GM23248 (cell line): ENCODE measurements at regions not wholly inside any gene's neighbourhood (a gene's known extent, or its start where the extent isn't known, plus 50 kb on each side); places are given as distances from the start of the nearest gene placed in this dataset.

ENCODE experiments used
- DNase-seq: peaks from one replicate; pipeline ENCODE4 v3.0.0-alpha.2; 2015
- H2AFZ ChIP-seq: fragments of 200-600 bp; sonication (generic); 2 replicates; pipeline ENCODE4 v1.6.1; 2016; ENCODE audit warnings: antibody characterized with exemption
- H3F3A ChIP-seq: fragments of 200-600 bp; sonication (generic); 2 replicates; pipeline ENCODE4 v1.6.1; 2016; ENCODE audit warnings: mild to moderate bottlenecking, antibody characterized with exemption, mixed run types; ENCODE audit not compliant: insufficient read depth
- H3K27ac ChIP-seq: fragments of 200-600 bp; sonication (generic); 2 replicates; pipeline ENCODE4 v1.5.1; 2016; ENCODE audit warnings: mild to moderate bottlenecking
- H3K27me3 ChIP-seq: fragments of 200-600 bp; sonication (generic); replicated peaks from 2 replicates; pipeline ENCODE4 v1.6.1; 2016; ENCODE audit warnings: mild to moderate bottlenecking; ENCODE audit not compliant: insufficient read depth
- H3K36me3 ChIP-seq: fragments of 200-600 bp; sonication (generic); 2 replicates; pipeline ENCODE4 v1.6.1; 2016; ENCODE audit warnings: low read depth, mild to moderate bottlenecking
- H3K4me1 ChIP-seq: fragments of 200-600 bp; sonication (generic); 2 replicates; pipeline ENCODE4 v1.6.1; 2016; ENCODE audit warnings: mild to moderate bottlenecking; ENCODE audit not compliant: insufficient read depth
- H3K4me2 ChIP-seq: fragments of 200-600 bp; sonication (generic); one replicate; pipeline ENCODE4 v1.6.1; 2016; ENCODE audit warnings: mild to moderate bottlenecking; ENCODE audit not compliant: unreplicated experiment
- H3K4me3 ChIP-seq: fragments of 200-600 bp; sonication (generic); 2 replicates; pipeline ENCODE4 v1.5.1; 2016; ENCODE audit warnings: mild to moderate bottlenecking
- H3K79me2 ChIP-seq: fragments of 200-600 bp; sonication (generic); 2 replicates; pipeline ENCODE4 v1.6.1; 2016; ENCODE audit warnings: mild to moderate bottlenecking; ENCODE audit not compliant: insufficient read depth
- H3K9ac ChIP-seq: fragments of 200-600 bp; sonication (generic); 2 replicates; pipeline ENCODE4 v1.6.1; 2016; ENCODE audit warnings: mild to moderate bottlenecking
- H3K9me2 ChIP-seq: fragments of 200-600 bp; sonication (generic); 2 replicates; pipeline ENCODE4 v1.6.1; 2016; ENCODE audit warnings: mixed run types, mild to moderate bottlenecking, moderate library complexity; ENCODE audit not compliant: insufficient read depth
- H3K9me3 ChIP-seq: fragments of 200-600 bp; sonication (generic); one replicate; pipeline ENCODE4 v1.6.1; 2017; ENCODE audit warnings: low read depth
- H4K20me1 ChIP-seq: fragments of 200-600 bp; sonication (generic); 2 replicates; pipeline ENCODE4 v1.6.0; 2016; ENCODE audit not compliant: insufficient read depth
- EZH2 ChIP-seq: fragments of 200-600 bp; sonication (generic); IDR thresholded peaks from 2 replicates; pipeline ENCODE4 v1.6.1; 2018; ENCODE audit warnings: antibody characterized with exemption, mild to moderate bottlenecking; ENCODE audit not compliant: insufficient read depth, poor library complexity, severe bottlenecking
- EZH2phosphoT487 ChIP-seq: fragments of 200-600 bp; sonication (generic); IDR thresholded peaks from 2 replicates; pipeline ENCODE4 v1.6.1; 2018; ENCODE audit warnings: antibody characterized with exemption, moderate library complexity, mild to moderate bottlenecking, low read depth; ENCODE audit not compliant: insufficient read depth
- WGBS, 2 experiments: methylation state at CpG; one replicate each; pipeline ENCODE4 v1.1.6; 2015 to 2017; ENCODE audit warnings: low lambda C conversion rate in 2 of 2, low coverage in 1 of 2; ENCODE audit errors: missing lambda C conversion rate in 2 of 2; 5-methylcytosine and 5-hydroxymethylcytosine counted together
- in situ Hi-C: fragments of 300-500 bp; cut with MboI; formaldehyde crosslinking; loops from 2 replicates; pipeline ENCODE4 v1.15.0; 2020

GRCh38 chr2:33672896-33673295, 73.8 kb upstream of the FAM98A start:
- Histone ChIP-seq H3K4me1 (no peaks in the 10 kb centered on the region), H3K9me3 (no peaks in the 10 kb centered on the region), H4K20me1 (no peaks in the 10 kb centered on the region), H3K9ac (no peak overlapping the region), H3K27me3 (no peaks in the 10 kb centered on the region; the same call in 1 of the 2 replicates), H3K27ac (no peak overlapping the region), H3K36me3 (no peaks in the 10 kb centered on the region), H3K9me2 (no peaks in the 10 kb centered on the region), H3K4me2 (no peak overlapping the region), H3K79me2 (no peaks in the 10 kb centered on the region), H2AFZ (no peak overlapping the region), H3F3A (no peaks in the 10 kb centered on the region), H3K4me3 (no peak overlapping the region)
- in situ Hi-C loops, result no loop called here
- TF ChIP-seq EZH2phosphoT487 (no peak), EZH2 (no peak)
- 38 to 43% methylated on average over 1 of the region's 1 CpG for WGBS, 2 experiments
- DNase-seq, result no peak

DNA sequence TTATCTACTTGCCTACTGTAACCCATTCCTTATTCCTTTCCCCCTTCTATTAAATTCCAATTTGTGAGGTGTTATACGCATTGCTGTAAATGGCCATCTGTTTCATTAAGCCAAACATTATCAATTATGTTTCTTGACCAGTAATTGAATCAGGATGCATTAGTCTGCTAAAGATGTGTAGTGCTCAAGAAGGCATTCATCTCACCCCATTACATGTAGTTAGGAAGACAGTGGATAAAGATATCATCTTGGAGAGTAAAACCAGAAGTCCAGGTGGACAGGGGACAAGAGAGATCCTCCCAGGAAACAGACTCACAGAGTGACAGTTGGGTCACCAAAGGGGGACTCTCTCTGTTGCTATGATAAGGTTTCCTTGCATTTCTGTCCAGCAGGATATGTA, 73.3 kb upstream of the FAM98A start:
- TF ChIP-seq EZH2 (no peak), EZH2phosphoT487 (no peak)
- no peak overlapping the region for H3K9ac ChIP-seq
- no peak overlapping the region for H3K4me3 ChIP-seq
- H3F3A ChIP-seq, result no peaks in the 10 kb centered on the region
- no peaks in the 10 kb centered on the region for H3K9me2 ChIP-seq
- H2AFZ ChIP-seq, result no peak overlapping the region
- no peak overlapping the region for H3K4me2 ChIP-seq
- in situ Hi-C loops, result no loop called here
- no peak overlapping the region for H3K27ac ChIP-seq
- no peaks in the 10 kb centered on the region for H4K20me1 ChIP-seq
- no peaks in the 10 kb centered on the region for H3K79me2 ChIP-seq
- 70 to 79% methylated on average over 1 of the region's 1 CpG for WGBS, 2 experiments
- H3K36me3 ChIP-seq, result no peaks in the 10 kb centered on the region
- no peak for DNase-seq
- no peaks in the 10 kb centered on the region for H3K9me3 ChIP-seq
- H3K4me1 ChIP-seq, result no peaks in the 10 kb centered on the region
- no peaks in the 10 kb centered on the region; the same call in 1 of the 2 replicates for H3K27me3 ChIP-seq

DNA sequence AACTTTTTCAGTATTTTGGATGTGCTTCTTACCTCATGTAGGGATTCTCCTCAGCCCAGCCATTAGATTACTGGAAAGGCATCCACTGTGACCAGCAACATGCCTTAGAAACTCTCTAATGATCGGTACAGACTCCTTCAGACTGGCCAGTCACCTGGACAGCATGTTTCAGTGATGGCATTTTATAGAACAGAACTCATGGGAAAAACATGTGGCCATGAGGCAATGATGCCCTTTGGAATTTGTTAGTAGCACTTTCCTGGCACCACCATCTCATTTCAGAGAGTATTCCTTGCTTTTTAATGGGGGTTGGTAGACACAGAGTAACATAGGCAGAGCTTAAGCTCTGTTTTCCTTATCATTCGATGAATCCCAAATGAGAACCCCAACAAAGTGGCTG, 72.1 kb upstream of the FAM98A start:
- H3K9ac ChIP-seq, result no peak overlapping the region
- no peaks in the 10 kb centered on the region for H3K9me3 ChIP-seq
- no peaks in the 10 kb centered on the region for H3K4me1 ChIP-seq
- H3K4me2 ChIP-seq, result no peak overlapping the region
- no peak overlapping the region for H2AFZ ChIP-seq
- 39 to 45% methylated on average over 2 of the region's 2 CpGs for WGBS, 2 experiments
- no peaks in the 10 kb centered on the region for H3K9me2 ChIP-seq
- H4K20me1 ChIP-seq, result no peaks in the 10 kb centered on the region
- no peaks in the 10 kb centered on the region for H3K79me2 ChIP-seq
- DNase-seq, result no peak
- H3F3A ChIP-seq, result no peaks in the 10 kb centered on the region
- in situ Hi-C loops, result no loop called here
- H3K4me3 ChIP-seq, result no peak overlapping the region
- no peaks in the 10 kb centered on the region for H3K36me3 ChIP-seq
- H3K27me3 ChIP-seq, result no peaks in the 10 kb centered on the region; the same call in 1 of the 2 replicates
- H3K27ac ChIP-seq, result no peak overlapping the region
- TF ChIP-seq EZH2phosphoT487, result no peak
- TF ChIP-seq EZH2, result no peak

GRCh38 chr2:33670392-33670937, 71.4 kb upstream of the FAM98A start:
- Histone ChIP-seq H3K27ac (no peak overlapping the region), H3K4me3 (no peak overlapping the region), H3F3A (no peaks in the 10 kb centered on the region), H3K4me1 (no peaks in the 10 kb centered on the region), H3K9ac (no peak overlapping the region), H3K79me2 (no peaks in the 10 kb centered on the region), H3K4me2 (no peak overlapping the region), H3K9me2 (no peaks in the 10 kb centered on the region), H3K36me3 (no peaks in the 10 kb centered on the region), H2AFZ (no peak overlapping the region), H3K9me3 (no peaks in the 10 kb centered on the region), H4K20me1 (no peaks in the 10 kb centered on the region), H3K27me3 (no peaks in the 10 kb centered on the region; the same call in 1 of the 2 replicates)
- peak; percentile 5 for DNase-seq
- in situ Hi-C loops, result no loop called here
- WGBS, 2 experiments, result 47 to 49% methylated on average over 4 of the region's 4 CpGs
- TF ChIP-seq EZH2phosphoT487 (no peak), EZH2 (no peak)

- H3K4me3 ChIP-seq, result no peak overlapping the region
- no peak for DNase-seq
- H4K20me1 ChIP-seq, result no peaks in the 10 kb centered on the region
- H3F3A ChIP-seq, result no peaks in the 10 kb centered on the region
- in situ Hi-C loops, result no loop called here
- H3K4me1 ChIP-seq, result no peaks in the 10 kb centered on the region
- no peaks in the 10 kb centered on the region; the same call in 1 of the 2 replicates for H3K27me3 ChIP-seq
- WGBS, 2 experiments, result 37 to 40% methylated on average over 4 of the region's 4 CpGs
- no peaks in the 10 kb centered on the region for H3K36me3 ChIP-seq
- H3K9me3 ChIP-seq, result no peaks in the 10 kb centered on the region
- no peaks in the 10 kb centered on the region for H3K9me2 ChIP-seq
- H3K79me2 ChIP-seq, result no peaks in the 10 kb centered on the region
- H3K9ac ChIP-seq, result no peak overlapping the region
- H3K27ac ChIP-seq, result no peak overlapping the region
- H2AFZ ChIP-seq, result no peak overlapping the region
- no peak overlapping the region for H3K4me2 ChIP-seq
- TF ChIP-seq EZH2 (no peak), EZH2phosphoT487 (no peak)
Measured at GRCh38 chr2:33666879-33667278, 67.8 kb upstream of the FAM98A start.
